Activated CD4-positive, alpha-beta T cell treated with anti-CD3 and anti-CD28 coated beads, Interleukin-2, amount 10 ng/mL, durations not matched to agents 7 days and 5 days (primary cell): ENCODE measurements at regions not wholly inside any gene's neighbourhood (a gene's known extent, or its start where the extent isn't known, plus 50 kb on each side); places are given as distances from the start of the nearest gene placed in this dataset.

Source experiments
- CTCF ChIA-PET: fragments of 350-600 bp; sonication (Branson Sonifier 250); formaldehyde crosslinking; loops from one replicate; lab custom pipeline; 2021; ENCODE audit warnings: antibody characterized with exemption; lab: Charles Lee
- POLR2A ChIA-PET: fragments of 350-600 bp; sonication (Branson Sonifier 250); formaldehyde crosslinking; loops from one replicate; lab custom pipeline; 2021; ENCODE audit warnings: antibody characterized with exemption; lab: Charles Lee
- DNase-seq: peaks from one replicate; pipeline ENCODE4 v3.0.0-alpha.2; 2020
- H3K27ac Mint-ChIP-seq: one replicate; pipeline ENCODE4 v1.8.0; 2021; ENCODE audit warnings: mild to moderate bottlenecking, moderate library complexity, mixed read lengths
- H3K27me3 Mint-ChIP-seq: one replicate; pipeline ENCODE4 v1.8.0; 2021; ENCODE audit warnings: mixed read lengths
- H3K36me3 Mint-ChIP-seq: one replicate; pipeline ENCODE4 v1.8.0; 2021; ENCODE audit warnings: low read depth, mixed read lengths
- H3K4me1 Mint-ChIP-seq: one replicate; pipeline ENCODE4 v1.8.0; 2021; ENCODE audit warnings: mixed read lengths
- H3K4me3 Mint-ChIP-seq: one replicate; pipeline ENCODE4 v1.8.0; 2021; ENCODE audit warnings: mild to moderate bottlenecking, moderate library complexity, mixed read lengths
- H3K9me3 Mint-ChIP-seq: one replicate; pipeline ENCODE4 v1.8.0; 2021; ENCODE audit warnings: mixed read lengths

DNA sequence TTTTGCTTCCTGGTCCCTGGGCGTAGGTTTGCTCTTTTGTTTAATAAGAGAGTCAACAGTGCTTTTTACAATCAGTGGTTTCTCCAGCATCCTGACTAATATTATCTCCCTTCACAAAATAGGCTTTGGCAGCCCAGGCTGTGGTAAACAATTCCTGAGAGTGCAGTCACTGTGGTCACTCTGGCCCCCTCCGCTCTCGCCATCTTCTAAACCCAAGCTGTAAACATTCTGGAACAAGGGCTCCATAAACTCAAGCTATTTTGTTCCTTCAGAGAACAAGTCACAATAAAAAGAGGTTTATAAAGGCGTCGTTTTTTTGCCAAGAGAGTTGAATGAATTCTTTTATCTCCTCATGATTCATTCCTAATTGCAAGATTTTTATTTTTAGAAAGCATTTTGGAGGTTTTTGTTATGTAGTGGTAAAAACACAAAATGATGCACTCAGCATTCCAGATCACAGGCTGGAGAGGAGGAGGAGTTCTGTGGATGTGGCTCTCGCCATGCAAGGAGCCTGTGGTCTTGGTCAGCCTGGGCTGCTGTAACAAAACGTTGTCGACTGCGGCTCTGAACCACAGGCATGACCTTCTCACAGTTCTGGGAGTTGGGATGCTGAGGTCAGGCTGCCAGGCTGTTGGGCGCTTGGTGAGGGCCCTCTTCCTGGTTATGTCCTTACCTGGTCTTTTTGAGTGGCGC, 486.4 kb upstream of the FAT1 start:
- DNase-seq, result no peak
- ChIA-PET CTCF (no interaction called here), POLR2A (no interaction called here)
- H3K27me3 Mint-ChIP-seq, result no peaks in the 10 kb centered on the region
- H3K4me1 Mint-ChIP-seq, result no peaks in the 10 kb centered on the region
- no peak overlapping the region for H3K27ac Mint-ChIP-seq
- peaks cover 16% of the 10 kb centered on the region for H3K9me3 Mint-ChIP-seq
- no peaks in the 10 kb centered on the region for H3K36me3 Mint-ChIP-seq
- H3K4me3 Mint-ChIP-seq, result no peak overlapping the region

DNA sequence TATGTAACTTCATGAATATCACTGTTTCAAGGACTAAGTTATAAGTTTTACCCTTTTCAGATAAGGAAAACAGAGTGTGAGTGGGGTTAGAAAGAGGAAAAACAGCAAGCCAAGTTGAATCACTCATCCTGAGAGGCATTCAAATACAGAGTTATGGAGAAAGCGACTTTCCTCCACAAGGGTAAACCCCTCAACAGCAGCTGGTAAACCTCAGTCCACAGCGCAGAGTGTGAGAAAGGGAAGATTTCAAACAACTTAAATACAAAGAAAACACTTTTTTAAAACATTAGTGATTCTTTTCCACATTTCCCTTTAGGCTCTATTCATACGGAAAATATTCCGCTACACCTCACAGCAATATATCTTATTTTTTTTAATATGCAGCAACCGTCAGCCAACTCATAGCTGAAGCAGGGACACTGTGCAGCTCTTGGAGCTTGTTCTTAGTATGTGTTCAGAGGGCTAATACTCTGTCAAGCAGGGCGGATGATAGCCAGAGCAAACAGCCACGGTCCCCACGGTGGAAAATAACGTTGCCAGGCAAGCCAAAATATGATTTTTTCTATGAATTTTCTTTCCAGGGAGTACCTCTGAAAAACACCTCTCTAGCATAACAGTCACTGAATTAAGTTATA, 488.9 kb upstream of the FAT1 start:
- Mint-ChIP-seq H3K36me3 (no peaks in the 10 kb centered on the region), H3K27me3 (no peaks in the 10 kb centered on the region), H3K9me3 (peaks cover 22% of the 10 kb centered on the region), H3K4me3 (no peak overlapping the region), H3K27ac (no peak overlapping the region), H3K4me1 (no peaks in the 10 kb centered on the region)
- DNase-seq, result no peak
- CTCF ChIA-PET, result no interaction called here
- POLR2A ChIA-PET, result no interaction called here

DNA sequence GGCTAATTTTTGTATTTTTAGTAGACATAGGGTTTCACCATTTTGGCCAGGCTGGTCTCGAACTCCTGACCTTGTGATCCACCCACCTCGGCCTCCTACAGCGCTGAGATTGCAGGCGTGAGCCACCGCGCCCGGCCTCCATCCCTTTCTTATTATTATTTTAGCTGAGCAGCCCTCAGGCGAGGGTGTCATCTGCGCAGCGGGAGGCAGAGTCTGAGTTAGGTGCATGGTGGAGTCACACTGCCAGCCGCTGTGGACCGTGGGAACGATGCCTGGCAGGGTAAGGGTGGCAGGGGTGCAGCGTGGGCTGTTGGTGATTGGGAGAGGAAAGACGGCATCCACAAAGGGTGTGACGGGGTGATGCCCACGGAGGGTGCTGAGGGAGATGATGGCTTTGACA, 491.8 kb upstream of the FAT1 start:
- peaks cover 15% of the 10 kb centered on the region for H3K9me3 Mint-ChIP-seq
- no peak overlapping the region for H3K27ac Mint-ChIP-seq
- no peak overlapping the region for H3K4me3 Mint-ChIP-seq
- no peaks in the 10 kb centered on the region for H3K36me3 Mint-ChIP-seq
- DNase-seq, result no peak
- H3K27me3 Mint-ChIP-seq, result no peaks in the 10 kb centered on the region
- no peaks in the 10 kb centered on the region for H3K4me1 Mint-ChIP-seq
- ChIA-PET CTCF (no interaction called here), POLR2A (no interaction called here)

DNA sequence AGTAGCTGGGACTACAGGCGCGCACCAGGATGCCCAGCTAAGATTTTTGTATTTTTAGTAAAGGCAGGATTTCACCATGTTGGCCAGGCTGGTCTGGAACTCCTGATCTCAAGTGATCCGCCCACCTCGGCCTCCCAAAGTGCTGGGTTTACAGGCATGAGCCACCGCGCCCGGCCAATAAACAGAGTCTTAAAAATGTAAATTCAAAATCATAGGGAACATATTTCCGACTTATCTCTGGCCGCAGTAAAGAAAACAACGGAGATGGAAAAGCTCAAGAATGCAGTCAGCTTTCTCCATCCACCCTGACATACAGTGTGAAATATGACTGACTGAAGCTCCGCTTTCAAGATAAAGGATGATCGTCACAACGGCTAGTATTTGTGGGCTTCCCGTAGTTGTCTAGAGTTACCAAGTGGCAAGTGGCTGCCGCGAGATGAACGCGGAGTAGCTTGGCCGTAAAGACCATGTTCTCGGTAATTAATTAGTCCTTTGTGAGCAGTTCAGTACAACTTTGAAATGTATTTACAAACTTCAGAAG, 495.1 kb upstream of the FAT1 start:
- DNase-seq, result no peak
- Mint-ChIP-seq H3K27ac (no peak overlapping the region), H3K4me3 (no peak overlapping the region), H3K4me1 (no peaks in the 10 kb centered on the region), H3K27me3 (no peaks in the 10 kb centered on the region), H3K36me3 (no peaks in the 10 kb centered on the region), H3K9me3 (peaks cover 9% of the 10 kb centered on the region)
- ChIA-PET POLR2A (no interaction called here), CTCF (interaction anchor here (0.6 kb wide), 1 partner anchor 20 kb away, joined by 3 read pairs; no protein-coding TSS in a partner anchor)

DNA sequence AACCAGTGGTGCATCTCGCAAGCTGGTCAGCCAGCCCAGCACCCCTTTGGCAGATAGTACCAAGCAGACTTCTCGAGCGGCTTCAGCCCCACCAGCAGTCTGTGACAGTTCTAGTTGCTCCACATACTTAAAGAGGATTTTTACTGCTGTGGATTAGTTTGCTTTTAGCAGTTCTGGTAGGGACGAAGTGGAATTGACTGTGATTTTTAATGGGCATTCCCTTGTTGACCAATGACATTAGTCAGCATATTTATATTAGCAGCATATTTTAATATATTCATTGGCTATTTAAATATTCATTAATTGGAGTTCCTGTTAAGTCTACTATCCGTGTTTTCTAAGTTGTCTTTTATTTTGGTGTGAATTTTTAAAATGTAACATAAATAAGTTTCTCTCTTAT, 500.9 kb upstream of the FAT1 start:
- DNase-seq, result no peak
- POLR2A ChIA-PET, result no interaction called here
- no peaks in the 10 kb centered on the region for H3K27me3 Mint-ChIP-seq
- H3K4me3 Mint-ChIP-seq, result no peak overlapping the region
- CTCF ChIA-PET, result no interaction called here
- H3K36me3 Mint-ChIP-seq, result no peaks in the 10 kb centered on the region
- no peak overlapping the region for H3K27ac Mint-ChIP-seq
- no peaks in the 10 kb centered on the region for H3K4me1 Mint-ChIP-seq
- H3K9me3 Mint-ChIP-seq, result peaks cover 15% of the 10 kb centered on the region

DNA sequence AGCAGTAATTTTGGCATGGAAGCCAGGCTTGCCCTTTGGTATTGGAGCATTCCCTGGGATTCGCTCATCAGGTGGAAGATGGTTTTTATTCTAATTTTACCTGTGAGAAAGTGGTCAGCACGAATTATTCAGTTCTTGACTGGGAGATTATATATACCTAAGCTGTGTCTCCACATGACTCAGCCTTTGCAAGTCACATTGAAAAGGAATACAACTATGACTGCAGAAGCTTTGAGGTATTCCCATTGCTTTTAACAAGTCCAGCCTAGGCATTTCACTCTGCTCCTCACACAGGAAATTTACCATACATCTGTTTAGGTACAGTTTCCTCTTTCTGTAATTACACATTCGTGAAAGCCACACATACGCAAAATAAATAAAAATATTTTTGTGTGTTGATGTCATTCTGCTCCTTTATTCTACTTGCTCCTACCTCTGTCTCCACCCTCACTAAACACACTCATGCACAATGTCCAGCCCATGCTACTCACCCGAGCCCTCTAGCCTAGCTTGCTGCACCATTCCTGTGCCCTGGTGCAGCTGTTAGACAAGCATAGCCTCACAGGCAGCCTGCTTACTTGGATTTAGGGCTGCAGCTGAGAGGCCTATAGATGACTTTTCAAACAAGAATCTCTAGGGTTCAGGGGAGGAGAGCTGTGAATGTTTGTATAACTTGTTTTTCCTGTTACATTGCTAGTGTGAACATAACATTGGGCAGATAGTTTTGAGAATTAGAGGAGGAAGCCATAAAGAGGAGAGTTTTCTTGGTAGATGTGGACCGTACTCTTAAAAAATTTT, 504.4 kb upstream of the FAT1 start:
- Mint-ChIP-seq H3K4me1 (no peaks in the 10 kb centered on the region), H3K27ac (no peak overlapping the region), H3K9me3 (peaks cover 19% of the 10 kb centered on the region), H3K4me3 (no peak overlapping the region), H3K27me3 (no peaks in the 10 kb centered on the region), H3K36me3 (no peaks in the 10 kb centered on the region)
- ChIA-PET POLR2A (no interaction called here), CTCF (no interaction called here)
- no peak for DNase-seq

DNA sequence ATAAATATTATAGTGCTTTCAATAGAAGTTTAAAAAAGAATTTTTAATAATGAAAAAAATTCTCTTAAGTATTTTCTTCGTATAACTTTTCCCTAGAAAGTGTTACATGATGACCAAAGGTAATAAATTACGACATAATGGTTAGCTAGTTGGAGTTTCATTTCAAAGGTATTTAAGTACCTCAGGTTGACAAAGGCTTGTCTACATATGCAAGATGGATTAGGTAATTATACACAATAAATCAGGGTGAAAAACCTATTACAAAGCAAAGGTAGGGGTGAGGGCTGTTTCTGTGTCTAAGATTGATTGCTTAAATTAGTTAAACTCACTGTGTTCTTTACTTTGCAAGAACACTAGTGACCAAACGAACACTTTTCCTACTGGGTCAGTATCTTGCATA, 508.5 kb upstream of the FAT1 start:
- H3K27ac Mint-ChIP-seq, result no peak overlapping the region
- peaks cover 9% of the 10 kb centered on the region for H3K9me3 Mint-ChIP-seq
- H3K4me3 Mint-ChIP-seq, result no peak overlapping the region
- H3K27me3 Mint-ChIP-seq, result no peaks in the 10 kb centered on the region
- H3K36me3 Mint-ChIP-seq, result no peaks in the 10 kb centered on the region
- no peaks in the 10 kb centered on the region for H3K4me1 Mint-ChIP-seq
- ChIA-PET POLR2A (no interaction called here), CTCF (no interaction called here)
- no peak for DNase-seq

DNA sequence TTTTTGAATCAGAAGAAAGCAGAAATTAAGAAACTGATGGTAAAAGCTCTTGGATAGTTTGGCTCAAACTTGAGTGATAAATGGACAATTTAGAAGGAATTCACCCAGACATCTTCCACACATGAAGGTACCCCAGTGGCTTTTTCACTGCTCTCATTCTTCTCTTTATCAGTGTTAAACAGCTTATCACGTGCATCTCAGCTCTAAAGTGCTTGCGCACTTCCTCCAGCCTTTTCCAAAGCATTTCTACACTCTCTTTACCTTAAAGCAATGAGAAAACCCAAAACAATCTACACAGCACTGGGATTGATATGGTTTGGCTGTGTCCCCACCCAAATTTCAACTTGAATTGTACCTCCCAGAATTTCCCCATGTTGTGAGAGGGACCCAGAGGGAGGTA, 509.1 kb upstream of the FAT1 start:
- Mint-ChIP-seq H3K27ac (no peak overlapping the region), H3K36me3 (no peaks in the 10 kb centered on the region), H3K27me3 (no peaks in the 10 kb centered on the region), H3K4me3 (no peak overlapping the region), H3K4me1 (no peaks in the 10 kb centered on the region), H3K9me3 (peaks cover 10% of the 10 kb centered on the region)
- POLR2A ChIA-PET, result no interaction called here
- DNase-seq, result no peak
- CTCF ChIA-PET, result no interaction called here

DNA sequence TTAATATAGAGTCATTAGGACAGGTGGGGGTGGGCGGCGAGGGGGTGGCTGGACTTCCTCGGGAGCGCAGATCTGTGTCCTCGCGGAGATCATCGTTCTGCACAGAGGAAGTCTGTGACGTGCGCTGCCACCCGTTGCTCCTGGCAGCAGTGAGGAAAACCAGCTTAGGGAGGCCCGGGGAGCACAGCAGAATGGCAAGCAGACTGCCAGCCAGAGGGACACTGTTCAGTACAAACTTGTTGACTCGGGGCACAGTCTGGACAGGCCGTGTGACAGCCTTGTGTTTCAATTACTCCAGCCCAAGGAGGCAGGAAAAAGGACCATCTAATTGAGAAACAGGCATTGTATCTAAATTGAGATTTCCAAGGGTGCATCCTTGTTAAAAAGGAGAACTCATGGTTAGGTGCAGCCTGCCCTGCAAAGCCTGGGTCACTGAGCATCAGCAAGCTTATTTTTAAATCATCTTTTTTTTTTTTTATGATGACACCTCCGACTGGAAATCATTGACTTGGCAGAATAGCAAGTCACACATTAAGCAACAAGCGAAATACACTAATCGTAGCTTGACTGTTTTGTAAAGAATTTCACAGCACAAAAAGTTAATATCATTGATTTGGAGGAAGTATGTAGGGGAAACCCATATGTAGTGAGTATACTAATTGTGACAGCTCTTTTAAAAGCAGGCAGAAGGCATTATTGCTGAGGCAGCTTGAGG, 512.0 kb upstream of the FAT1 start:
- Mint-ChIP-seq H3K9me3 (peaks cover 8% of the 10 kb centered on the region), H3K27me3 (no peaks in the 10 kb centered on the region), H3K4me1 (no peaks in the 10 kb centered on the region), H3K27ac (no peak overlapping the region), H3K4me3 (no peak overlapping the region), H3K36me3 (no peaks in the 10 kb centered on the region)
- no peak for DNase-seq
- ChIA-PET CTCF (interaction anchor here (0.7 kb wide), 1 partner anchor 549 kb away, joined by 3 read pairs; no protein-coding TSS in a partner anchor), POLR2A (no interaction called here)

DNA sequence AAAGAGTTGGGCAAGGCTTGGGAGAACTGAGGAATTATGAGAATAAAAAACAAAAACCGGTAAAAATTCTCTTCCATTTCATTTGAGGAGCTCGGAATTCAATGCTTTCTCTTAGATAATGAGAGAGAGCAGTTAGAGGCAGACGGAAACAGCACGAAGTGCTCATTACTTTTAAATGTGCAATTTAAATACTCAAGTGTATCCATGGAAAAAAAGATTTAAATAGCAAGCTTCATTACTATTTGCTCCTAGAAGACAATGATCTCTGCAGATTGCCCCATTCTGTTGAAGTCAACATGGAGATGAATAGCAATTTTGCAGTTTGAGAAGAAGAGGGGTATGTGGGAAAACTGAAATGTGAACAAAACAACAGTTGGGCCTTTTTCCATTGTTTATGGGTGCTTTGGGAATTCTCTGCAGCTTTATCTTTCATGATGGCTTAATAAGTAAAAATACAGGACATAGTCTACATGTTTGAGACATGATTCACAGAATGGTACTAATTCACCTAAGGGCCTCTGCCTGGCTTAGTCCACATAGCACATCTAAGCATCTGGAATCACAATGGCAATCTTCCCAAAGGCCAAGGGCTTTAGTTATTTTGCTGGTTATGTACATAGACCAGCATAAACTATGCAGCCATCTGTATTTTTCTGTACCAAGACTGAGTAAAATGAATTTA, 512.7 kb upstream of the FAT1 start:
- no peak for DNase-seq
- CTCF ChIA-PET, result no interaction called here
- H3K4me3 Mint-ChIP-seq, result no peak overlapping the region
- no peaks in the 10 kb centered on the region for H3K27me3 Mint-ChIP-seq
- peaks cover 6% of the 10 kb centered on the region for H3K9me3 Mint-ChIP-seq
- no peak overlapping the region for H3K27ac Mint-ChIP-seq
- no peaks in the 10 kb centered on the region for H3K4me1 Mint-ChIP-seq
- H3K36me3 Mint-ChIP-seq, result no peaks in the 10 kb centered on the region
- POLR2A ChIA-PET, result no interaction called here

DNA sequence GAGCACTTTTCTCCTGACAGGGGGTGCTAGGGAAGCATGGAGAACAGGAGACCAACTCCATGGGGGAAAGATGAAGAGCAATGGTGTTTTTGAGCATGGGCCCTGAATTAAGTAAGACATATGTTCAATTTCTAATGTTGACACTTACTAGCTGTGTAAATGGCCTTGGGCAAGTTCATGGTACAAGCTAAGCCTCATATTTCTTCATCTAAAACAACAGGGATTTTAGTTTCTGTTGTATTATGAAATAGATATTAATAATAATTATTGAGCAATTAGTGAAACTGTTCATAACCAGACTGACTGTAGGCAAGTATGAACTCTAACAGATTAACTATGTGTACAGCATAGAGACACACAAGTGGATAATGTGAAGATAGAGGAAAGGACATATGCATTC, 515.0 kb upstream of the FAT1 start:
- no peak overlapping the region for H3K4me3 Mint-ChIP-seq
- no peak for DNase-seq

DNA sequence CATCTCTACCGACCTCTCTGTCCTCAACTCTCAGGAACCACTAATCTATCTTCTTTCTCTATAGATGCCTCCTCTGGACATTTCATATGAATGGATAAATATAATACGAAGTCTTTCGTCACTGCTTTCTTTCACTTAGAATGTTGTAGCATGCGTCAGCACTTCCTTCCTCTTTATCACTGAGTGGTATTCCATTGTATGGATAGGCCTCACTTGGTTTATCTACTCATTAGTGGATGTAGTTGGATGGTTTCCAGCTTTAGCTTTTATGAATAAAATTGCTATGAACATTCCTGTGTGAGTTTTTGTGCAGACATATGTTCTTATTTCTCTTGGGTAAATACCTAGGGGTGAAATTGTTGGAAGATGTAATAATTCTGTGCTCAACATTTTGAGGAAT, 528.2 kb upstream of the FAT1 start:
- peaks cover 5% of the 10 kb centered on the region for H3K9me3 Mint-ChIP-seq
- H3K4me1 Mint-ChIP-seq, result no peaks in the 10 kb centered on the region
- H3K36me3 Mint-ChIP-seq, result no peaks in the 10 kb centered on the region
- H3K27me3 Mint-ChIP-seq, result no peaks in the 10 kb centered on the region
- H3K4me3 Mint-ChIP-seq, result no peak overlapping the region
- ChIA-PET CTCF (no interaction called here), POLR2A (no interaction called here)
- DNase-seq, result no peak
- no peak overlapping the region for H3K27ac Mint-ChIP-seq

More for the DNA sequence above, 515.0 kb upstream of the FAT1 start:
- CTCF ChIA-PET, result no interaction called here
- H3K27ac Mint-ChIP-seq, result no peak overlapping the region
- H3K27me3 Mint-ChIP-seq, result no peaks in the 10 kb centered on the region
- POLR2A ChIA-PET, result no interaction called here
- H3K9me3 Mint-ChIP-seq, result peaks cover 6% of the 10 kb centered on the region
- H3K4me1 Mint-ChIP-seq, result no peaks in the 10 kb centered on the region
- H3K36me3 Mint-ChIP-seq, result no peaks in the 10 kb centered on the region
